ENCODE measurements at regions not wholly inside any gene's neighbourhood (a gene's known extent, or its start where the extent isn't known, plus 50 kb on each side); places are given as distances from the start of the nearest gene placed in this dataset.

DNA sequence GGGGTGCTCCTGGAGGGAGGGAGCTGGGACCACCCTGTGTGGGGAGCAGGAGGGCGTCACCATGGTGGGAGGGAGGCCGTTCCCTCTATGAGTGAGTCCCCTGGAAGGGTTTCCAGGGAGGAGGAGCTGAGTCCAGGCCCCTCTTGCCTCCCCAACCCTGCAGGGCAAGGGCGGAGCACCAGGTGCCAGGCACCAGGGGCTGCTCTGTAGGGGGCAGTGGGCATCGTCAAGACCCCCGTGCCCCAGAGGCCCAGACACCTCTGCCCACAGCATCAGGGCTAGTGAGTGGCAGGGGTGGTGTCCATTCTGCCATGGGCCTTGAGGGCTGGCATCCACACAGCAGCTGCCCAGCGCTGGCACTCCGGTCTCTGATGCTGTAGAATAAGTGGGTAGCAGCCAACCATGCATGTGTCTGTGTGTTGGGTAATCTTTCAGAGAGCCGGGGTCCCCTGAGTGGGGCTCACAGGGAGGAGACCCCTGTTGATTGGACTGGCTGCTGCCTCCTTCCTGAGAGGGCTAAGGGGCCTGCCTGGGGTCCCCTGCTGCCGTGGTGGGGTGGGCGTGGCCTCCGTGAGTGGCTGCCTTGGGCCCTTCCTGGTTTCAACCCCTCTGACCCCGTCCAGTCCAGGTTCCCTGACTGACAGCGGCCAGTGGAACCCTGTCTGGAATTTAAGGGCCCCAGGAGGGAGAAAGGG lies 72.7 kb upstream of the RNU6ATAC start:
- no peak for DNase-seq (ENCODE audit: low read depth)
- no peak overlapping the region for H3K4me3 ChIP-seq (replicated peaks; ENCODE audit: low read depth, low read length)
- TF ChIP-seq, protein P1, sequence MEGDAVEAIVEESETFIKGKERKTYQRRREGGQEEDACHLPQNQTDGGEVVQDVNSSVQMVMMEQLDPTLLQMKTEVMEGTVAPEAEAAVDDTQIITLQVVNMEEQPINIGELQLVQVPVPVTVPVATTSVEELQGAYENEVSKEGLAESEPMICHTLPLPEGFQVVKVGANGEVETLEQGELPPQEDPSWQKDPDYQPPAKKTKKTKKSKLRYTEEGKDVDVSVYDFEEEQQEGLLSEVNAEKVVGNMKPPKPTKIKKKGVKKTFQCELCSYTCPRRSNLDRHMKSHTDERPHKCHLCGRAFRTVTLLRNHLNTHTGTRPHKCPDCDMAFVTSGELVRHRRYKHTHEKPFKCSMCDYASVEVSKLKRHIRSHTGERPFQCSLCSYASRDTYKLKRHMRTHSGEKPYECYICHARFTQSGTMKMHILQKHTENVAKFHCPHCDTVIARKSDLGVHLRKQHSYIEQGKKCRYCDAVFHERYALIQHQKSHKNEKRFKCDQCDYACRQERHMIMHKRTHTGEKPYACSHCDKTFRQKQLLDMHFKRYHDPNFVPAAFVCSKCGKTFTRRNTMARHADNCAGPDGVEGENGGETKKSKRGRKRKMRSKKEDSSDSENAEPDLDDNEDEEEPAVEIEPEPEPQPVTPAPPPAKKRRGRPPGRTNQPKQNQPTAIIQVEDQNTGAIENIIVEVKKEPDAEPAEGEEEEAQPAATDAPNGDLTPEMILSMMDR (IDR thresholded peaks at IDR 0.05; ENCODE audit: low read length, missing control alignments), result no peak

DNA sequence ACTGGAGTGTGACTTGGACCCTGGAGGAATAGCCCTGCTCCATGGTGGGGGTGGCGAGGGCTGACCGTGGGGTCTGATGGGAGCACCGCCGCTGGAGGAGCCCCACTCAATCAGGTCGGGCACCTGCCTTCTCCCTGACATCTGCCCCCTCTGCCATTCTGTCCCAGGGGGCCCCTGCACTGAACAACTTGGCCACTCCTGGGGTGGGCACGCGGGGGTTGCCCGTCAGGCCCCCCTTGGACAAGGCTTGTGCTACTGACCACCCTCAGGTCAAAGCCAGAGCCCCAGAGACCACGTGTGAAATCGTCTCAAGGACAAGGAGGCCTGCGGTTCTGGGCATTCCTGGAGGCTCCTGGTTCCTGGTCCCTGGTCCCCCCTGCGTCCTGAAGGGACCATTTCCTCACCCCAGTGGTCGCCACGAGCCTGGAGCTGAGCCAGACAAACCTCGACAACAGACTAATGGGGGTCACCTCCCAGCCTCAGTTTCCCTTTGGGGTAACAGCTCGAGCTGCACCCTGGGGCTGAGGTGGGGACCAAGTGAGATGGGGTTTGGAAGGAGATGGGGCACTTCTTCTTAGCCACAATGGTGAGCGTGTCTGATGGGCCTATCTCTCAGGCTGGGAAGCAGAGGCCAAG lies 73.4 kb upstream of the RNU6ATAC start:
- TF ChIP-seq, protein P1 (IDR thresholded peaks at IDR 0.05; ENCODE audit: low read length, missing control alignments), result no peak
- DNase-seq (ENCODE audit: low read depth), result no peak
- H3K4me3 ChIP-seq (replicated peaks; ENCODE audit: low read depth, low read length), result no peak overlapping the region

DNA sequence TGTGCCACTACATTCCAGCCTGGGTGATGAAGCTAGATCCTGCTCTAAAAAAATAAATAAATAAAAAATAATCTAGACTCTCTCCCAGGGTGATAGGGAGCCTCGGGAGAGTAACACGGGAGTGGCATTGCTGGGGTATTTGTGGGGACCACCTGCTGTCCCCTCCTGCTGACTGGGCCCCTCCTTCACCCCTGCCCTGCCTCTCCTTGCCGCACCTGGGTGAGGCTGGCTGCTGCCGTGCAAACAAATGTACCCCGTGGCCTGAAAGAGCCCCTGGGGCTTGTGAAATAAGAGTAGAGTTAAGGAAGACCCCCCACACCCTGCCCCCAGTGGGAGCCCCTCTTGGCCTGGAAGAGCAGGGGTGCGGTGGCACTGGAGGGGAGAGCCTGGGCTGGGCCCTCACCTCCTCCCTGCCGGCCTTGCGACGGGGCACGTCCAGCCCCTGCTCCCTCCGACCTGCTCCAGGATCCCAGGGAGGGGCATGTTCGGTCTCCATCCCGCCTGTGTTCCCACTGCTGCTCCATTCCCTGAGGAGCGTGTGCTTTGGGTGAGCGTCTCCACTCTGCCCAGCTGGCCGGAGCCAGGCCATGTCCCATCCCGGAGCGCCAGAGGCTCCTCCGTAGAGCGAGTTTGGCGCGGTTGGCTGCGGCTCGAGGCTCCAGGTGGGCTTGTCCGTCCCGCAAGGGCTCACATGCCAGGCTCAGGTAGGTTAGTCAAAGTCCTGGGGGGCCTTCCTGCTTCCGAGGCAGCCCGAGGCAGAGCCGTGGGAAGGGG lies 75.0 kb upstream of the RNU6ATAC start:
- H3K4me3 ChIP-seq (replicated peaks; ENCODE audit: low read depth, low read length), result no peak overlapping the region
- no peak for DNase-seq (ENCODE audit: low read depth)
- TF ChIP-seq, protein P1 (IDR thresholded peaks at IDR 0.05; ENCODE audit: low read length, missing control alignments), result no peak

DNA sequence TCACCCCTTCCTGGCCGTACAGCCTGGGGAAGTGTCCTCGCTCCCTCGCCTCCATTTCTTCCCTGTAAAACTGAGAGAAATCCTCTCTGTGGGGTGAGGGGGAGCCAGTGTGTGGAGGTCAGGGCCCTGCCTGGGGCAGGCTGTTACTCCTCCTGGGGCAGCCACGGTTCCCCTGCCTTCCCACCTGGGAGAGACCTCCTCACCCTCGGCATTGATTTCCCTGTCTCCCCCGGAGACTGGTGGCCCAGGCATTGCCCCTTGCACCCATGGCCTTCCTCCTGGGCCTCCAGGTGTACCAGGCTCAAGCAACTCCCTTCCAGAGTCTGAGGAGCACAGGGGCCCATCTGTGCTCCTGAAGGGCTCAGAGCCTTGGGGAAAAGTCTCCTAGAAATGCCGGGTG lies 75.6 kb upstream of the RNU6ATAC start:
- no peak for DNase-seq (ENCODE audit: low read depth)
- TF ChIP-seq, protein P1 (IDR thresholded peaks at IDR 0.05; ENCODE audit: low read length, missing control alignments), result no peak
- H3K4me3 ChIP-seq (replicated peaks; ENCODE audit: low read depth, low read length), result no peak overlapping the region

DNA sequence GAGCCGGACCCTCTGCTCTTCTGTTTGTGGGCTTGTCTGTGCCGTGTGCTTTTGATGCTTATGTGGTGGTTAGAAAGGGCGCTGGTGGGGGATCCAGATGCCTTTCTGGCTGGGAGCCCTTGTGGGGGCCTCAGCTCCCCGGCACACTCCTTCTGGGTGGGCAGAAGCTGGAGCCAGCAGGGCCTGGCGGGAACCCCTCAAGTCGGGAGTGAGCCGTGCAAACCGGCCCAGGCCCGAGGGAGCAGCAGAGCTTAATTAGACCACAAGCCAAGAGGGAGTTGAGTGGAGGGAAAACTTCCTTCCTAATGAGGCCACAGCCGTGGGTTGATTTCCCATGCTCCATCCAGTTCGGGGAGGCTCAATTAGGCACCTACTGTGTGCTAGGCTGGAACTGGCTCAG lies 76.0 kb upstream of the RNU6ATAC start:
- DNase-seq (ENCODE audit: low read depth), result no peak
- no peak overlapping the region for H3K4me3 ChIP-seq (replicated peaks; ENCODE audit: low read depth, low read length)
- TF ChIP-seq, protein P1 (IDR thresholded peaks at IDR 0.05; ENCODE audit: low read length, missing control alignments), result no peak

DNA sequence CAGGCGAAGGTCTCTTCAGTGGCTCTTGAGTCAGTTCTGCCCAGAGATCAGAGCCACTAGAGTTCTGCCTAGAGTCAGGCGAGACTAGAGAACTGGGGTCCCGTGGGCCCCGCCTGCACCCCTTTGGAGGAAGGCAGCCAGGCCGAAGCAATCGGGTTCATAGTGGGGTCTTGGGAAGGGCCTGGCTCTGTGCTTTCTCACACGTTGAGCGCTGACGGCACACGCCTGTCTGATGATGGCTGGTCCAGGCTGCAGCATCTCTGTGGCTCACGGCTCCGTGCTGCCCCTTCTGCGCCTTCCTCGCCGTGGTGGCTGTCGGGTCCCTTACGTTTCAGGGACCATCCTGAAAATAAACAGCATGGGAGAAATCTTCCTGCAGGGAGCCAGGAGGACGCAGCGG lies 78.3 kb upstream of the RNU6ATAC start:
- H3K4me3 ChIP-seq (replicated peaks; ENCODE audit: low read depth, low read length), result no peak overlapping the region
- TF ChIP-seq, protein P1 (IDR thresholded peaks at IDR 0.05; ENCODE audit: low read length, missing control alignments), result no peak
- DNase-seq (ENCODE audit: low read depth), result no peak

Measured in fibroblast of pulmonary artery (primary cell).